Right hindlimb (tissue), 1 donor: ENCODE measurements at regions not wholly inside any gene's neighbourhood (a gene's known extent, or its start where the extent isn't known, plus 50 kb on each side); places are given as distances from the start of the nearest gene placed in this dataset.

Experiments used
- DNase-seq: peaks from one replicate; pipeline ENCODE4 v3.0.0-alpha.2; 2018

DNA sequence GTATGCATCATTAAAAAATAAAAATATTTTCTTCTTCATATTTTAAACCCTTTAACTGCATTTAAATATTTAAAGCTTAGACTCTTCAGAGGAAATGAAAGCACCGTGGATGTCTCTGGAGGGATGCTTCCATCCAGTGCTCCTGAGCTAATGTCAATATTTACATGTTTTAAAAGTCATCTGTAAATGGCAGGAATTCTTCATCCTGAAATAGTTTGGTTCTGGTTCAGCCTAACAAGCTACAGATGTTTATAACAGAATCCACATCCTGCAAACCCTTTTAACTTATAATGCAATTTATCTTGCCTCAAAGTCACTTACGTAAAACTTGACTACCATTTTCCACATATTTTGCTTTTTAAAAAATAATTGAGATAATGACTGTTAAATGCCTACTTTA is 1207.3 kb downstream of the SLC16A7 start:
- no peak for DNase-seq

DNA sequence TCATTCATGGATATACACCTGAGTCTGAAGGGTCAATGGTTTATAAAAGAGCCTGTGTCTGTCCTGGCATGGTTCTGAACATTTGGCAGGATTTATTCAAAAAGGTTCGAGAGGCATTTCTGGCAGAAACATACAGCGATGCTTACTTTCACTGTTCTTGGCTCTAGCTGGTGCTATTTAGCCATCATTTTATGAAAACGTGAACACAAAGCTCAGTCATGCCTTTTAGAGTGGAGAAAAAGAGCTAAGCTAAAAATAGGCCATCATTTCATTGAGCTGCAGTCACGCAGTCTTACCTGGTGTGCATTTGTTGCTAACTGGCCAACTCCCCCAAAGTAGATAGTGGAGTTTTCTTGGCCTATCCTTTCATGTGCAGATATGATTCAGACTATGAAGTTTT is 1209.5 kb downstream of the SLC16A7 start:
- DNase-seq = no peak

DNA sequence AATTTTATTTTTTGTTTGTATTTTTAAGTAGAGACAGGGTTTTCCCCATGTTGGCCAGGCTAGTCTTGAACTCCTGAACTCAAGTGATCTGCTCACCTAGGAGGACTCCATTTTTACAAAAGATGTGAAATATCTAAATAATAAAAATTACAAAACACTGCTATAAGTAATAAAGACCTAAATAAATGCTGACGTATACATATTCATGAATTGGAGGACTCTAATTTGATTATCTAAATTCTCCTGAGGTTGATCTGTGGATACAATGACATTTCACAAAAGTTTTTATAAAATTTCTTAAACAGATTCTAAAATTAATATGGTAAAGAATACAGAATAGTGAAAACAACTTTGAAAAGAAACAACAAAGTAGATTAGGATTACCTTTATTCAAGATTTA is 1224.0 kb downstream of the SLC16A7 start:
- no peak for DNase-seq

DNA sequence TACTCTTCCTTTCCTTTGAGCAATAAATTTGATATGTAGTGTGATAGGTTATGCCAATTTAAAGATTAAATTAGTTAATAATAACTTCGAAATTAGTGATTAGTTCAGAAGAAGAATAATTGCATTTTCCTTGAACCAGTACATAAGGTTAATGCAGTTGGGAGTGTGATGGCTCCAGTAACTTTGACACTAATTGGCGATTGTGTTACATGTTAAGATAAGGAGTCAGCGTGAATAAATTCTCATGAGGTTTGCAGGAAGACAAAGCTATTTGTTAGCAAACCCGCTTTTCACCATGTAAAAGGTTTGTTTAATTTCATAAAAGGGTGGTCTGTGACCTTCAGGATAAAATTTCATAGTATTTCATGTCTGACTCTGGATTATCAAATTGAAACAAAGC is 1226.8 kb downstream of the SLC16A7 start:
- DNase-seq = no peak

DNA sequence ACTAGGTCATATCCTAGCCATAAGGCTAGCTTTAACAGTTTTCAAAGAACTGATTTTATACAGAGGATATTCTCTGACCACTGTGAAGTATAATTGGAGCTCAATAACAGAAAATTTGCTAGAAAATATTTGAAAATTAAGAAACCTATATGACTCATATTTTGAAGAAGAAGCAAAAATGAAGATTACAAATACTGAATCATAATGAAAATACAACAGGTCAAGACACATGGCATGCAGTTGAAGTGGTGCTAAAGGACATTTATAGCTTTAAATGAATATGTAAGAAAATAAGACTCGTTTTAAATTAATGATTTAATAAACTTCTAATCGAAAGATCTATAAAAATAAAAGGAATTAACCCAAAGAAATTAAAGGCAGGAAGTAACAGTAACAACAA is 1234.6 kb downstream of the SLC16A7 start:
- DNase-seq = no peak

DNA sequence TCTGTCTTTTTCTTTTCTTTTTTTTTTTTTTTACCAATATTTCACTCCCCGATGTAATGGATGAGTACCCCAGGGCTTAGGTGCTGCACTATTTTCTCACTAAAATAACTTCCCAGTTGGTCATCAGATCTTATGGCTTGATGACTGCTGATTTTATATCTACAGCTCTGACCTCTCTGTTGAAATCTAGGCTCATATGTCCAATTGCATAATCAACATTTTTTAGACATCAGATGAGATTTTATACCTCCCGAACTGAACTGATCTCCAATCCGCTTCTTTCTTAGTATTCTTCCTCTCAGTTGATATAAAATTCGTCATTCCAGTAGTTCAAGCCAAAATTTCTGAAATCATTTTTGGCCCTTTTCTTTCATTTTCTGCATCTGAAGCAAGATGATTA is 1236.5 kb downstream of the SLC16A7 start:
- DNase-seq = no peak

DNA sequence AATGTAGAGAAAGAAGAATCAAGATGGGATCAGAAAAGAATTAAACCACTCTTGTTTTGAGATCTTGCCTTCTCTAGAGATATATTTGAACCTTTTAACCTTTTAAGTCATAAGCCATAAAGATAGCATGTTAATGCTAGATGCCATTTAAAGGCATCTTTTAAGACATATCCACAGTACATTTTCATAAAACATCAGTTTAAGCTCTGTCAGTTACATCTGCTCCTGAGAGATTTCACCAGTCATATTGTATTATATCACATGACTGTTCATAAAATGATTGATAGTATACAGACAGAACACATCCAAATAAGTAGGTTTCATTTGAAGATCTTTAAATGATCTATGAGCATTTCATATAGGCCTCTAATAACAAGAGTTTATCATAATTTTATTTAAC is 1238.5 kb downstream of the SLC16A7 start:
- no peak for DNase-seq

DNA sequence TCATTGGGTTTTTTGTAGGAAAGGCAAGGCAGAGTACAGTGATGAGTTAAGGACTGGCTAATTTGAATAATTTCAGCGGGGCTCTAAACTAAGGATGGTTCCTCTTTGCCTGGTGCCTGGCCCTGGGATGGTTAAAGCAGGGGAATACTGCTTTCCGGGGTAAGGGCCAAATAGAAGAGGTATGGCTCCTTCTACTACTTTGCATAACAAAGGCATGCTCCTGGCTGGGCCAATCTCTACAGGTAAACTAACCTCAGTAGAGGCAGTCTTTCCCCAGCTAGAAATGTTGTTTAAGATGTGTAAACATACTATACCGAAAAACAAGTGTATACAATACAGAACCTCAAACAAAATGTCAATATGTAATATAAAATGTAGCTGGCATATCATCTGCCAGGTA is 1239.0 kb downstream of the SLC16A7 start:
- no peak for DNase-seq

DNA sequence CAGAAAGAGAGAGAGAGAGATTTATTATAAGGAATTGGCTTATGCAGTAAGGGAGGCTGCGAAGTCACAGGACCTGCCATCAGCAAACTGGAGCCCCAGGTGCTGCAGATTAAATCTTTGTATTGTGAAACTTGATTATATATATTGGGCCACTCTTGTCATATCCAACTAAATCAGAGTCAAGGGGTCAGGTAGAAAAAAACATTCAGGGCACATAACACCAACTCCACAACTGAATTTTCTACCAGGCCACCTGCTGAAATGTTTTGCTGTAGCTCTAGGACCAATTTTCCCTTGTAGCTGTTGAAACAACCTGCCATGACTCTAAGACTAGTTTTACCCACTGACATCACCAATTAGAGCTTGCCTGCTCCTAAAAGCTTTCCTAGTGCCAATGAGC is 1240.8 kb downstream of the SLC16A7 start:
- DNase-seq = no peak

DNA sequence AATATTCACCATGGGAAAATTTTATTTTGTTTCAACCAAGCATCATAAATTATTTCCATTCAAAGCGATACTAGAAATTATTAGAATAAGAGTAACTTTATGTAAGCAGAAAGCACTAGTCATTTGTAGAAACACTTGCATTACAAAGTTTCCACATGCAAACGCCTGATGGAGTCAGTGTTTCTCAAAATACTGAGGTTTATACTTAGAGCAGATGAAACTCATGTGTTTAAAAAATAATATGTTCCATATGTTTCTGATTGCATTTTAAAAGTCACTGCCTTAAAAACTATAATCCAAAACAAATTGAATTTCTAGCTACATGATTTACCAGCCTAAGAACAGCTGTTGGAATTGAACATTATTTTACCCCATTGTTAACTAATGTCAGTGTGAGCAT is 1246.4 kb downstream of the SLC16A7 start:
- DNase-seq = no peak

DNA sequence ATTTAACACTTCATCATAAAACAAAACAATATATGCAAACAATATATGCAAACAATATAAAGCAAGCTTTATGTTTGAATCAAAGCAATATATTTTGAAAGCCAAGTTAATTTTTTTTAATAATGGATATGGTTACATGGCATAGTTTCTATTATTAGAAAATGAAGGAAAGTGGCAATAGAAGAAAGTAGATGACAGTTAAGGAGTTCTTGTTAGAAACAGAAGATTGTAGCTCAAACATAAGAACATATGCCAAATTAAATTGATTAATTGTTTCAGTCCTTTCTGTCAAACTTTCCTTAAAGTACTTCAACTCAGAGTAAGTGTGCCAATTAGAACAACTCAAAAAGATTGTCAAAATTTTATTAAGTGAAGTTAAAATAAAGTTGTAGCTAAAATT is 1248.3 kb downstream of the SLC16A7 start:
- no peak for DNase-seq

DNA sequence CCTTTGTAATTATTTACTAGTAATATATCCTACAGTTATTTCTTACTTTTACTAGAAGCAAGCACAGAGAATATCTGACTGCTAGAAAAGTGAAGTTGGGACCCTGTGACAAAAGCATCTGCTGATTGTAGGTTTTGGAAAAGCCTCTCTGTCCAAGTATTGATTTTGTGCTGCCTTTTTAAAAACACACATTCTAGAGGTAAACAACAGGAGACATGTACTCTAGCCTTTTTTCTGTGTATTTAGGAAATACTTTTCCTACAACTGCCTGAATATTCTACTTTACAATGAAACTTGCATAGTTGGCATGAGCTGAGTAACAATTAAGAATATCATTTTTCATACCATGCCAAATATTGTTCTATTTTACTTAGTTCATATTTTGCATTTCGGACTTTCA is 1249.0 kb downstream of the SLC16A7 start:
- DNase-seq = no peak

DNA sequence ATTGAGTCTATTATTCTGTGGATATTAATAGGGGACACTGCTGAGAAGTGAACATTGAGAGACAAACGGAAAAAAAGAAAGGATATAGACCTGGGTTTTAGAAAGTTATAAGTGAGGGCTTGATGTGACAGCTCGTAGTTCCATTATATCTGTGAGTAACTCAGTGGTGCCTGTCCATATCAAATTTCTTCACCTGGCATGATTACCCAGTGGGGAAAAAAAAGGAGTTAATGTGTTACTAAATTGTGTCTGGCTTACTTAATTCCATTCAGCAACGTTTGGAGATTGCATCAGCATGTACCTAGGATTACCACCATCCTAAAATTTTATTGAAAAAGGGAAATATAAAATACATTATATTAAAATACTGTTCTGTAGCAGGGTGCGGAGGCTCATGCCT is 1249.9 kb downstream of the SLC16A7 start:
- no peak for DNase-seq

DNA sequence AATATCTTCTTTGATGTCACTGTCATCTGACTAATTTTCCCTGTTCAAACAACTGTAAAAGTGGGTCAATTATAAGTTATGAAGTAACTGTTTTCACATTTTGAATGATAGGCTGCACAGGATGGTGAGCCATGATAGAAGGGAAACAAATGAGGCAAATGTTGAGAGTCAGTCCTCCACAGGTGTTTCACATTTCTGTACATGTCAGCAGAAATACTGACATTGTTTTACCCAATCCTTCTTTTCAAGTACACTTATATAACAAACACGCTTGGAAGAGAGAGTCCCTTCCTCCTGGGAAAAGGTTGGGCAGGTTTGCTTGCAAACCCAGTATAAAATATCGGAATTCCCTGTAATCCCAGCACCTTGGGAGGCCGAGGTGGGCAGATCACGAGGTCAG is 1251.5 kb downstream of the SLC16A7 start:
- DNase-seq = no peak

DNA sequence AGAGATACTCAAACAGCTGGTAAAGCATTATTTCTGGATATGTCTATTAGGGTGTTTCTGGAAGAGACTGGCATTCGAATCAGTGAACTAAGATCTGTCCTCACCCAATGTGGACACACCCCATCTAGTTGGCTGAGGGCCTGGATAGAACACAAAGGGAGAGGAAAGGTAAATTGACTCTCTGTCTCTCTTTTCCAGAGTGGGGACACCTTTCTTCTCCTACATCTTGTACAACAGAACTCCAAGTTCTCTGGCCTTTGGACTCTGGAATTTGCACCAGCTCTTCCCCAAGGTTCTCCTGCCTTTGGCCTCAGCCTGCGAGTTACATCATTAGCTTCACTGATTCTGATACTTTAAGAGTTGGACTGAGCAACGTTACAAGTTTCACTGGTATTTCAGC is 1253.9 kb downstream of the SLC16A7 start:
- DNase-seq = no peak

DNA sequence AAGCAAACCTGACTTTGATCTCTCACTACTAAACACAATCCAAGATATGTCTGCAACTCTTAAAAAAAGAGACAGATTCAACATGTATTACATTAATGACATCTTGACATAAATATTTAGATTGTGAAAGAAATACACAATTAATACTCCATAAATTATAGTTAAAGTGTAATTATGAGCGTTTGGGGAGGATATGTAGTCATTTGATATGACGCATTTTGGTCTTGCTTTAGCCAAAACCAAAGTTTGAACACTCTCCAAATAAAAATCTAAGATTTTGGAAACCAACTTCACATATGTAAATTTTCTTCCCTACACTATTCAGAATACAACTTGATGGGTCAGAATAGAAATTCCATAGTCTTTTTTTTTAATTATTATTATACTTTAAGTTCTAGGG is 1257.6 kb downstream of the SLC16A7 start:
- no peak for DNase-seq

DNA sequence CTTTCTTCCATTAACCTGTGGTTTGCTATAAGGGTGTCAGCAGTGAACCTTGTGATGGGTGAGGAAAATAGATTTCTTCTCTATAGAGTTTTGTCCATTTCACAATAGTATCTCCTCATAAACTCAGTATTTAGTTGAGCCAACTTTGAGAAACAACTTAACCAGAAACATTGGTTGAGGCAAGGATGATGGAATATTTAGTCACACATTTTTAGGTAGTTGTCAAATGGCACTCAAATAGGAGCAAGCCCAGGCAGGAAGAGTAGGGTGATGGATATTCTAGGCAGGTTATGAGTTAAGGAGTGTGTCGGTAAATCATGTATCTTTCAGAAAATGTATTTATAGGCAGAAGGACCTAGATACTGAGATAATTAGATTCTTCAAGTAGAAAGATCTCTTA is 1267.6 kb downstream of the SLC16A7 start:
- no peak for DNase-seq

DNA sequence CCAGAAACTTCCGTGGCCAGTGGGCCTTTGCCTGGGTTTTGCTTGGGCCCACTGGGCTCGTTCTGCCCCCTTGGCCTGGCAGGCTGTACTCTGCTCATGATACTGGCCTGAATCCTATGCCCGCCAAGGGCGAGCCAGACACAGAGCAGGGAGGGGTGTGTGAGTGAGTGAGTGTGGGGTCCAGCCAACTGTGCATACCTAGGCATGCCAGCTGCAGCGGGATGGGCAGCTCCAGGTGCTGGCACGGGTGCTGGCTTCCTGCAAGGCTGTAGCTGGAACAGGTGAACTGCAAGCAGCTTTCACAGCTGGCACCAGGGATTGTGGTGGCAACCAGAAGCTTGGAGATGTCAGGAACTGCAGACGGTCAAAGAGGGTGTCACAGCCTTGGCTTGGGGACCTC is 1276.4 kb downstream of the SLC16A7 start:
- DNase-seq = peak; percentile 18

DNA sequence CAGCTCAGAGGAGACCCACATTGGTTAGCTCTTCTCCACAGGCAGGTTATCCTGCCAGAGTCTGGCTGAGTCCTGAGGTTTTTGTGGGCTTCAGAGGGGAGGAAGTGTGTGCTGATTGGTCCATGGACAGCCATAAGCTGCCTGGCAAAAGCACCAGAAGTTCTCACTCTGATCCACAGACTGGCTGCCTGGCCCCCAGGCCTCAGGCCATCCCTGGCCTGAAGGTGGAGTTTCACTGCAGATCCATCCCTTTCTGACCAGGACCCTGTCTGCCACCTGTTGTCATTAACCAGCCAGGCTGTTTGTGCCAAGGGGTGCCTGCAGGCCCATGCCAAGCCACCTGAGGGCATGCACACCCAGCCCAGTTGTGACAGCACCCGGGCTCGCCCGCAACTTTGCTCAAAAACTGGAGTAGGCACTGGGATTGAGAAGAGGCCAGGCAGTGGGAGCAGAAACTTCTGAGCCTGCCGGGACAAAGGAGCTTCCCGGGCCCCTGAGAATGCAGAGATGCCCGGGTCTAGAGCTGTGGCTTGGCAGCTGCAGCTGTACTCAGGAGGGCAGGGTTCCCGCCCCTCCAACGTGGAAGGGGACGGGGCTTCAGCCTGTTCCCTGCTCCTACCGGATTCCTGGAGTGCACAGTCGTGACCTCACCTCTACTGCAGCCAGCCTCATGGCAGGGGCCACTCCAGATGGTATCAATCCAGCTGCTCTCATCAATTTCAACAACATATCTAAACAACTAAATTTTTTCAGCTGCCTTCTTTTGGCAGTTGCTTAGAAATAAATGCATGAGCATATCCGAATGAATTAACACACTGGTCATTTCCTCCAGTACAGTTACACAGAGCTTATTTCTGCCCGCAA is 1277.3 kb downstream of the SLC16A7 start:
- DNase-seq = no peak

DNA sequence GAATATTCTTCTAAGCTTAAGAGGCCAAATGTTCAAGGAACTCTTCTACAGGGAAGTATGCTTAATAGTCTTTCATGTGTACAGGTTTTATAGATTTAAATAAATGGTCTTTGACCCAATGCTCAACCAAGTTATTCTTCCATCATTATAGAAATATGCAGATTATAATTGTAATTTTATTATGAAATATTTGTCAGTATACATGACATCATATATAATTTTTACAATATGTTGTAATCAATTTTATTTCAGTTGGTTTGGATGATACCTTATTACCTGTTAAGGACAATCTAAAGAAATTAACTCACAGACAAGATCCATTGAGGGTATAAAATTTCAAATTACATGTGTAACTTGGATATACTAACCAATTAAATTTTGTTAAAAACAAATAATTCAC is 1278.3 kb downstream of the SLC16A7 start:
- no peak for DNase-seq

DNA sequence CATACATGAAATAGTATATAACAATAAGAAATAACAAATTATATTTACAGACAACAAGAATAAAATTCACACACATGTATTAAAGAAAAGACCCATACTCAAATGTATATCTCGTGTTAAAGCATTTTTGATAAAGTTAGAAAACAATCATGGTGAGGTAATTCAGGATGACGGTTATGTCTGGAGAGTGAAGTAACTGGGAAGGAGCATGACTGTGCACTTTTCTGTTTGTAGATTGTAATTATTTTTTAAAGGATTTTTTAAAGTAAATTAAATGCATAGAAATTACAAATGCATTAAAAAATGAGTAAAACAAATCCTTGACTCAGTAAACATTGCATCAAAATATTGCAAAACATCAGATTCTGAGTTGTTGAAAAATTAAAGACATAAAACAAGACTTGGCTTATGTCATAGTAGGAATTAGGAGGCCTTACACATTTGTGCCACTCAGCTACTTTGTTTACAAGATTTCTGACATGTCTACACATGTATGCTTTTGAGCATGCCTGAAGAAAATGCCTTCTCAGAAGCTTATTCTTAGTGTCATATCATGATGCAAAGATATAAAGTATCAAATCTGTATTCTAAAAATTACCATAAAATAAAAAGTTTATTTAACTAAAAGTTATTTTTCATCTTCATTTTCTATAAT is 1325.1 kb downstream of the SLC16A7 start:
- DNase-seq = no peak

DNA sequence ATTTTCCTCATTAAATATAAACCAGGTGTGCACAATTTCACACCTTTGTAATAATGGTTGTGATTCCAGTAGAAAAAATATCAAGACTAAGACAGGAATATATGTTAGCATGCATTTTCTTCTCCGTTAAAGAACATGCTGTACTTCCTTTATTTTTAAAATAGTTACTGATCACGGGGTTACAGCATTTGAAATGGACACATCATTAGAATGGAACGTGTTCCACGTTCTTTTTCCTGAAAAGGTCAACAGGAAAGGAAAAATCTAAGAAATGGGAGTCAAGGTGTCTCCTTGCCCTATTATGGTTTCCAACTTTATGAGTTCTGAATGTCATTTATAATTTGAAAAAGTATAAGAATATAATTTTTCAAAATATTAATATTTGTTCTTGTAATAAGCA is 1325.7 kb downstream of the SLC16A7 start:
- no peak for DNase-seq

DNA sequence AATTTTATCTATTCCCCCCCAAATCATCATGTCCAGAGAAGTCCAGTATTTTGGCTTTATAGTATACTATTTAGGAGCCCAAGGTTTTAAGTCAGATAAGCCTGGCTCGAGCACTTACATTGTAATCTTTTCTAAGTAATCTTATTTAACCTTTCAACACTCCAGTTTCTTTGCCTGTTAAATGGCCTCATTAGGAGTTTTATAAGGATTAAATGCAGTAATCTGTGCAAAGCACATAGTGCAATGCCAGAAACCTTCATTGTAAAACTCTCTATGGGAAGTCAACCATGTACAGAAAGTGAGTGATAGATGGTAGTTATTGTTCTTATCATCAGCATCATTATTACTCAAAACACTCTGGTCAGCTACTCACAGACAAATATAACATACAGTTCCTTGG is 1330.4 kb downstream of the SLC16A7 start:
- DNase-seq = no peak

DNA sequence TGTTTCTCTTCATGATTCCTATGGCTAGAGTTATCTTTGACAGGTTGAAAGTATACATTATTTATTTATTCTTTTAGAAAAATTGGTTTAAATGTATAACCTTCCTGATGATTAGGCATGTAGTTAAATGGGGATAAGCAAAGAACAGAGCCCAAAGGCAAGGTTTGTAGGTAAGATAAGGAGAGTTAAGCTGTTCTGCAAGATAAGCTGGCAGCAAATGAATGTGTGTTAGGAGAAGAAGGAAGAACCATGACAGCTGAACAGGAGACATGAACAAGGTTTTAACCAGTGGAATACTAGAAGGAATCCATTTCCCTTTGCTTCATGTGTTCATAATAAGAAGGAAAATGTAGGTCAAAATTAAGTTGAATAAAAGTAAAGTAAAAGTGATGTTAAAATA is 1330.1 kb upstream of the USP15 start:
- DNase-seq = no peak
